ENCODE measurements at regions not wholly inside any gene's neighbourhood (a gene's known extent, or its start where the extent isn't known, plus 50 kb on each side); places are given as distances from the start of the nearest gene placed in this dataset.

- TF ChIP-seq, protein P1, sequence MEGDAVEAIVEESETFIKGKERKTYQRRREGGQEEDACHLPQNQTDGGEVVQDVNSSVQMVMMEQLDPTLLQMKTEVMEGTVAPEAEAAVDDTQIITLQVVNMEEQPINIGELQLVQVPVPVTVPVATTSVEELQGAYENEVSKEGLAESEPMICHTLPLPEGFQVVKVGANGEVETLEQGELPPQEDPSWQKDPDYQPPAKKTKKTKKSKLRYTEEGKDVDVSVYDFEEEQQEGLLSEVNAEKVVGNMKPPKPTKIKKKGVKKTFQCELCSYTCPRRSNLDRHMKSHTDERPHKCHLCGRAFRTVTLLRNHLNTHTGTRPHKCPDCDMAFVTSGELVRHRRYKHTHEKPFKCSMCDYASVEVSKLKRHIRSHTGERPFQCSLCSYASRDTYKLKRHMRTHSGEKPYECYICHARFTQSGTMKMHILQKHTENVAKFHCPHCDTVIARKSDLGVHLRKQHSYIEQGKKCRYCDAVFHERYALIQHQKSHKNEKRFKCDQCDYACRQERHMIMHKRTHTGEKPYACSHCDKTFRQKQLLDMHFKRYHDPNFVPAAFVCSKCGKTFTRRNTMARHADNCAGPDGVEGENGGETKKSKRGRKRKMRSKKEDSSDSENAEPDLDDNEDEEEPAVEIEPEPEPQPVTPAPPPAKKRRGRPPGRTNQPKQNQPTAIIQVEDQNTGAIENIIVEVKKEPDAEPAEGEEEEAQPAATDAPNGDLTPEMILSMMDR (IDR thresholded peaks at IDR 0.05), result no peak
These were observed 664.7 kb upstream of the NEGR1 start for GRCh38 chr1:72946903-72947499.

DNA sequence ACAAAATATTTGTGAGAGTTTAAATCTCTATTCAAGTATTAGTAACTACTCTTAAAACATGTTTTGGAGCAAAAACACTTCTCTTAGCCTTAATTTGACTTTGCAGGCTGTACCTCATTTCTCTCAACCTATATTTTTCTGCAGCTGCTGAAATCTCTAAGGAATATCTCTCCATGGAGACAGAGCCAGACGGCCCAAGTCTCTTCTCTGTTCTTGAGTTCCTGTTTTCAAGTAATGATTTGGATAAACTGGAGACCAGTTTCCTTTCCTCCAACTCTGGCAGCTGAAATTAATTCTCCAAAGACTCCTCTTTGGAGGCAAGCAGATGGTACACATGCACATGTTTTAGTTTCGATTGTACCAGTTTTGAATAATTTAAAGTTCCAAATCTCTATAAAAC lies 659.7 kb upstream of the NEGR1 start:
- Histone ChIP-seq H3K9me3 (replicated peaks in 1 of 2; ENCODE audit: control insufficient read depth in 1 of 2, insufficient read depth in 1 of 2, low read length in 2 of 2) (peaks cover 0 to 2% of the 10 kb centered on the region in 2 donors), H2AFZ (ENCODE audit: insufficient read depth, low read depth, low read length, poor library complexity, severe bottlenecking) (no peak overlapping the region), H3K27me3 (ENCODE audit: control insufficient read depth in 2 of 2, insufficient read depth in 2 of 2, low read length in 2 of 2) (no peaks in the 10 kb centered on the region), H3K9ac (ENCODE audit: insufficient read depth, low read length, poor library complexity, severe bottlenecking) (no peak overlapping the region), H3K36me3 (replicated peaks in 1 of 2; ENCODE audit: control insufficient read depth in 1 of 2, insufficient read depth in 2 of 2, low read length in 2 of 2) (no peaks in the 10 kb centered on the region), H3K4me3 (replicated peaks in 1 of 3; ENCODE audit: low read depth in 2 of 3, low read length in 3 of 3) (no peak overlapping the region), H3K4me1 (ENCODE audit: control insufficient read depth in 1 of 2, insufficient read depth in 2 of 2, low read length in 2 of 2) (no peaks in the 10 kb centered on the region), H3K4me2 (replicated peaks; ENCODE audit: extremely low read depth, low read length, poor library complexity, severe bottlenecking) (no peak overlapping the region), H3K79me2 (ENCODE audit: insufficient read depth, low read length) (no peaks in the 10 kb centered on the region), H4K20me1 (ENCODE audit: insufficient read depth, low read length) (no peaks in the 10 kb centered on the region), H3K27ac (ENCODE audit: low read depth in 1 of 2, low read length in 2 of 2) (no peak overlapping the region)
- Mint-ChIP-seq H3K27ac (no peak overlapping the region), H3K27me3 (ENCODE audit: low read depth in 3 of 3) (no peaks in the 10 kb centered on the region), H3K4me3 (no peak overlapping the region), H3K9me3 (peaks cover 0 to 8% (median 0%) of the 10 kb centered on the region in 7 donors), H3K36me3 (no peaks in the 10 kb centered on the region), H3K4me1 (no peaks in the 10 kb centered on the region)
- no peak for DNase-seq
- intact Hi-C loops (cut with micrococcal nuclease), result no loop called here
- WGBS (ENCODE audit: insufficient coverage), result 100% methylated on average over 1 of the region's 2 CpGs
- TF ChIP-seq, protein P1 (IDR thresholded peaks at IDR 0.05), result no peak

More at GRCh38 chr1:72946903-72947499, 664.7 kb upstream of the NEGR1 start:
- H3K27ac ChIP-seq (ENCODE audit: low read depth in 1 of 2, low read length in 2 of 2), result no peak overlapping the region
- no peaks in the 10 kb centered on the region for H3K36me3 ChIP-seq (replicated peaks in 1 of 2; ENCODE audit: control insufficient read depth in 1 of 2, insufficient read depth in 2 of 2, low read length in 2 of 2)
- no peaks in the 10 kb centered on the region for H3K9me3 ChIP-seq (replicated peaks in 1 of 2; ENCODE audit: control insufficient read depth in 1 of 2, insufficient read depth in 1 of 2, low read length in 2 of 2)
- H3K27ac Mint-ChIP-seq, result no peak overlapping the region
- no peak overlapping the region for H2AFZ ChIP-seq (ENCODE audit: insufficient read depth, low read depth, low read length, poor library complexity, severe bottlenecking)
- intact Hi-C loops (cut with micrococcal nuclease), result no loop called here
- no peaks in the 10 kb centered on the region for H4K20me1 ChIP-seq (ENCODE audit: insufficient read depth, low read length)
- H3K9ac ChIP-seq (ENCODE audit: insufficient read depth, low read length, poor library complexity, severe bottlenecking), result no peak overlapping the region
- no peak for DNase-seq
- no peak overlapping the region for H3K4me2 ChIP-seq (replicated peaks; ENCODE audit: extremely low read depth, low read length, poor library complexity, severe bottlenecking)
- no peaks in the 10 kb centered on the region for H3K4me1 ChIP-seq (ENCODE audit: control insufficient read depth in 1 of 2, insufficient read depth in 2 of 2, low read length in 2 of 2)
- H3K27me3 Mint-ChIP-seq (ENCODE audit: low read depth in 3 of 3), result no peaks in the 10 kb centered on the region
- no peaks in the 10 kb centered on the region for H3K4me1 Mint-ChIP-seq
- no peak overlapping the region for H3K4me3 Mint-ChIP-seq
- peaks cover 0 to 8% (median 0%) of the 10 kb centered on the region in 7 donors for H3K9me3 Mint-ChIP-seq
- no peaks in the 10 kb centered on the region for H3K79me2 ChIP-seq (ENCODE audit: insufficient read depth, low read length)
- no peaks in the 10 kb centered on the region for H3K27me3 ChIP-seq (ENCODE audit: control insufficient read depth in 2 of 2, insufficient read depth in 2 of 2, low read length in 2 of 2)
- WGBS (ENCODE audit: insufficient coverage), result 47% methylated on average over 2 of the region's 3 CpGs
- H3K36me3 Mint-ChIP-seq, result no peaks in the 10 kb centered on the region
- no peak overlapping the region for H3K4me3 ChIP-seq (replicated peaks in 1 of 3; ENCODE audit: low read depth in 2 of 3, low read length in 3 of 3)
